HG02588 (cell line): ENCODE measurements at regions not wholly inside any gene's neighbourhood (a gene's known extent, or its start where the extent isn't known, plus 50 kb on each side); places are given as distances from the start of the nearest gene placed in this dataset.
"Not testable (repeated sequence)": the region's sequence is repeated elsewhere in the genome, so short reads cannot be mapped to it uniquely, and the experiment has no call there.

ENCODE experiments used
- ATAC-seq: cut with Tn5 transposase; IDR thresholded peaks from one replicate; pipeline ENCODE4 v1.9.1; 2021; ENCODE audit warnings: mild to moderate bottlenecking, moderate library complexity; ENCODE audit not compliant: unreplicated experiment

DNA sequence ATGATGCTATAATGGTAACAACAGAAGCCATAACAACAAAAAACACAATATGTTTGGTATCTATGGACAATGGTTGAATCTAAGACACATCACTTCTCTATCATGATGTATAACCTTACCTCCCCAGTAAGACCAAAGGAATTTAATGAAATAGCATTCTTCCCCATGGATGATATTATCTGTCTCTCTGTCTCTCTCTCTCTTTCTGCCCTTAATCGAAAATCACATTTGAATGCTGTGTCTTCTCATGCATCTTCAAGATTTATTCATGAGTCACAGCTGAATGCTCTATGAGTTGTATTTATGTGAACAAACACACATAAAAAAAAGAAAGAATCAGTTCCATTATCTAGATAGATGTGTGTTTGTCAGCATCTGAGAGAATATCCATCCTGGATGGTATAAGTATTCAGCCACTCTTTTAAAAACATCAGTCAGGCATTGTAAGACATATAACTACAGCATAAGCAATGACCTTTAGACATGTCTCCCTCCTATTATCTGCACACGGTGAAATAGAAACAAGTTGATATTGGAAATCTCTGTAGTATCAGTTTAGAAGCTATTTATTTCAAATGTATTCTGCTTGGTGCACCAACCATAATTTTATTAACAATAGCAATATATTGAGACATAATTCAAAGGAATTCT lies 433.3 kb downstream of the TOX3 start:
- ATAC-seq = no peak

DNA sequence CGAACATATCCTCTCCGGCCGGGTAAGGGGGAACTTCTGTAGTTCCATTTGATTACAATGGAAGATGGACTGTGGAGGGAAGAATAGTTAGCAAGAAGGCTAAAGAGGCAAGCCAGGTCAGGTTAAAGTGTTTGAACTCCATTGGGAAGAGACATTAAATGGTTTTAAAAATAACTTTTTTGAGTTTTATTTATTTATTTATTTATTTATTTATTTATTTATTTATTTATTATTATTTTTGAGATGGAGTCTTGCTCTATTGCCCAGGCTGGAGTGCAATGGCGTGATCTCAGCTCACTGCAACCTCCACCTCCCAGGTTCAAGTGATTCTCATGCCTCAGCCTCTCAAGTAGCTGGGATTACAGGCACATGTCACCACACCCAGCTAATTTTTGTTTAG lies 441.9 kb downstream of the TOX3 start:
- not testable (repeated sequence) for ATAC-seq

DNA sequence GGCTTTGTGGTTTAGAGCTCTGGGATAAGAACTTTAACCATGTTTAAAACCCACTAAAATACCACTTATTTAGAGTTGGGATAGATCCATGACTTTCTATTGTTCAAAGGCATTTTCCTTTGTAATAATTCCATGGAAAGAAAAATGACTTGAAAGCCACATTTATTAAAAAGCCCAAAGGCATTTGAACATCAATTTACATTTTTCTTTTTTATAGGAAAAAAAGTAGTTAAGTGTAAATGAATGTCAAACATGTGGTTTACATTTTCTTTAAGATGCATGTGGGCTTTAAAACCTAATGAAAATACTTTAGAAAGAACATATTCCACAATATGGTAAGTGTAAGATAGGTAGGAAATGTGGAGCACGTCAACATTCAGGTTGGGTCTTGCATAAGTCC lies 443.2 kb downstream of the TOX3 start:
- no peak for ATAC-seq

DNA sequence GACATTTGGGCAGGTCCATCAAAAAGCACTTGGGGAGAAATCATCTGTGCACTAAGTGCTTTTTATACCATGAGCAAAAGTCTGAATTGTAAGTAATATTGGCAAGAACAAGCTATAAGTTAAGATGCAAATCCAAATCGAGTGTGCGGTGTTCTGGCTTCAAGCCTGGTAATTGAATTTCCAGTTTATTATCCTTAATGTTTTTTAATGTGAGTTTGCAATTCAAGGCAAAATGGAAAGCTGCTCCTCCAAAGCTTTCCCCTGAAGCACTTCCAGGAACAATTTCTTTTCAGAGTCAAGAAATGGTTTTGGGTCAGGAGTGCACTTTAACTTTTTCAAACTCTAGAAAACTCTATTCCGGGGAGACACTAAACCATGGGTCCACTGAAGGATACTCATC lies 445.7 kb downstream of the TOX3 start:
- ATAC-seq = no peak

DNA sequence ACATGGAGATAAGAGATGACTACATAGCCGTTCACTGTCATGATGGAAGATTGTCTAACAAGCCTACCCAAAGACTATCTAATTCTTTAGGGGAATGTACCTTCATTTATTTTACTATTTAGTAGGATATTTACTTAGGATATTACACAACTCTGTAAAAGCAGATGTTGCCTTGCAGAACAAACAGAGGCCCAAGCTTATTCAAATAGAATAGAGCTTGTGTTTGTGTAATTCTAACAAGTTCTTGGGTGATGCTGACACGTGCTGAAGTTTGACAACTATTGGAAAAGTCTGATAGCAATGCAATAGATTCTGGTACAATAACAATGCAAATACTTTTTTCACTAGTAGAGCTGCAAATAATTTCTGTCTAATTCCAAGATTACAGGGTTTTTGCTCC lies 447.6 kb downstream of the TOX3 start:
- no peak for ATAC-seq

DNA sequence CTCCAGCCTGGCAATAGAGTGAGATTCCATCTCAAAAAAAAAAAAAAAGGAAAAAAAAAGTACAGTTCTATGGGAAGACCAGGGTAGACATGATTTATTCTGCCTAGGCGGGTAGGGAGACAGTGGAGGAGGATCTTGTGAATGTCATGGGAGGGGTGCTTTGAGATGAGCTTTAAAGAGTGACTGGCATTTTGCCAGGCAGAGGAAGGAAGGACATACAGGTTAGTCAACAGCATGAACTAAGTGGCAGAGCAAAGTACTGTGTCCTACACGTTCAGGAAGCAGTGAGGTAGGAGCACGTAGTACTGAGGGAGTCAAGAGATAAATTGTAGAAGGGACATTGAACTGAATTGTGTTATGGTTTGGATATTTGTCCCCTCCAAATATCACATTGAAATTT lies 451.5 kb downstream of the TOX3 start:
- no peak for ATAC-seq

DNA sequence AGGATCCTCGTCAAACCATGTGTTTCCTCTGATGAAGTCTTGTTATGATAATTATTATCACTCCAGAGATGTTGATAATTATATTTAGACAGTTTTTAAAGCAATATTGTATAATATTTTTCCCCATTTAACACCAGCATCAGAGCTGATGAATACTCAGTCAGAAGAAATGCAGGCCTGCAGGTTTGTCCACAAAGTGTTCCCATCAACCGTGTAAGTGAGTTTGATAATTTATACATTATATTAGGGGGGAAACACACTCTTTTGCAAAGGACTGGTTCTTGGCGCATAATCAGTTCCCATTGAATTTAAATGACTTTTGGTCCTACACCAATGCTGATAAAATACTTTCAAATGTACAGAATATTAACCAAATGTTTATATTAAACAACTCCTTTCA lies 454.8 kb downstream of the TOX3 start:
- no peak for ATAC-seq

DNA sequence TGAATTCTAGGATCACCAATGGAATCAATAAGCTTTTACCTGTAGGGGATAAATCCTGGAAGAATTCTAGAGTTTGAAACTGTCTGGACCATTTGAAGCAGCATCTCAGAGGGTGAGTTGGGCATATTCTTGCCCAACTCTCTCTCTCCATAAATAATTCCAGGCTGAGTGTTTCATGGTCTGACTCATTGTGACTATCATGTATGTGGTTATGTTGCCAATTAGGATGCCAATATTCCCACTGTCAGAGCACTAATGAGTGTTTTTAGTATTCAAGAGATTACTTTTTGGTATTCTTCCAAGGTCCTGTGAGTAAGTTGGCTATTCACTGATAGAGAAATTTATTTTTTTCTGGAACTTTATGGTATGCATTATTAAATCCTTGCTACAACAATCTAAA lies 456.9 kb downstream of the TOX3 start:
- no peak for ATAC-seq

DNA sequence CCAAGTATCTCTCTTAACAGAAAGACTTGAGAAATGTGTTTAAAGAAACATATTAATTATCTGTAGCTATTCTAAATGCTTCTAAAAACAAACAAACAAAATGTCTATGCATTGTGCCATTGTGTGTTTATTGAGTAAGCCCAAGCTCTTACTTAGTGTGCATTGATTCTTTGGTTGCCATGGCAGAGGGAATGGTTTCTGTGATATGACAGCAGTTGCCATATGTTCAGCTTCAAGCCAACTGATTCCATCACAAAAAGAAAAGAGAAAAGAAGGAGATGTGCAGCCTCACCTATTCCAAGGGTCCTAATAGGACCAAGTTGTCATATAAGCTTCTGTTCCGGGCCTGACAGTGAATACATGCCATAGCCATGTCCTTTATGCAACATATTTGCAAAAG lies 457.5 kb downstream of the TOX3 start:
- no peak for ATAC-seq

DNA sequence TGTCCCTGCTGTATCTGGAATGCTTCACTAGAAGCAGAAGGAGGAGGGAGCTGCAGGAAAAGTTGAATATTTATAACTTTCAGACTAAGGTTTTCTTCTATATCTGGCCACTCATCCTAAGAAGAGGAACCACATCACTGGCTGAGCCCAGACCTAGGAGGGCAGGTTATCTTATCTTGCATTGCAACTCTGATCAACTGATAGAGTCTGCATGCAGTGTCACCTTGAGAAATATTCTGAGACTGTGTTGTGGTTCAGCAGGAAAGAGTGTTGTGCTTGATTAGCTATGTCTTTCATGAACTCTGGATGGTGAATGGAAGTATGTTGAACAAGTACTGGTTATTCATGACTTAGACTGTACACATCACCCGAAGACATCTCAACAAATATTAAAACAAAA lies 460.0 kb downstream of the TOX3 start:
- no peak for ATAC-seq

DNA sequence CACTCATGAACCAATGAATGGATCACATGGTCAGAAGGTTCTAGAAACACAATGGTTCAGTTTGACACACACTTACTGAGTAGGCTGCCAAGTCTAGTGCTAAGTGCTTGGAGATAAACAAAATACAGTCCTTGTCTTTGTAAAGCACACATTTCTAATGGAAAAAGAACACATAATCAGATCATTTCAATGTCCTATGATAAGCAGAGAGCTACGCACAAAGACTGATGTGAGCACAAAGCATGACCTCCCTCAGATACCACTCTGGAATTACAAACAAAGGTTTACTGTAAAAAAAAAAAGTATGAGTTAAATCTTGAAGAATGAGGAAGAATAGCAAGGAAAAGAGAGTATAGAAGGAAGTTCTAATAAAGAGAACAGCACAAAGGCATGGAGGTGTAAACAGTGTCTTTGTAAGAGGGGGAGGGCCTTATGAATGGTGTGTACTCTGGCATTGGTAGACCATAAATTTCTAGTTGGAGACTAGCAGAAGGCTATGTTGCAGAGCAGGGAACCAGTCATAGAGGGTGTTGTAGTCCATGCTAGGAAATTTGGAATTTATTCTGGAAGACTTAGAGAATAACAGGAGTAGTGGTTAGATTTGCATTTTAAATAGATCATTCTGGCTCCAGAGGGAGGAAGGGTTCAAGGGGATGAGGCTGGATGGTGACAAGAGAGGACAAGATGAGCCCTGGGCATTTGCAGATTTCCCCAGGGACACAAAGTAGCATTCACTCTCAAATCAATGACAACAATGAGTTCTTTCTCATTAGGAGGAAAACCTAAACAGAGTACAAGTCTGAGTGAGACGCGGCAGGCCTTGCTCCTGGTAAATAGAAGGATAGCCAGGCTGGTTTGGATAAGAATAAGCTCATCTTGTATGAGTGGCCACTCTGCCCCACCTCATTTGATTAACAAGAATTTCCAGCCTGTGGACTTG lies 468.0 kb downstream of the TOX3 start:
- ATAC-seq = no peak

DNA sequence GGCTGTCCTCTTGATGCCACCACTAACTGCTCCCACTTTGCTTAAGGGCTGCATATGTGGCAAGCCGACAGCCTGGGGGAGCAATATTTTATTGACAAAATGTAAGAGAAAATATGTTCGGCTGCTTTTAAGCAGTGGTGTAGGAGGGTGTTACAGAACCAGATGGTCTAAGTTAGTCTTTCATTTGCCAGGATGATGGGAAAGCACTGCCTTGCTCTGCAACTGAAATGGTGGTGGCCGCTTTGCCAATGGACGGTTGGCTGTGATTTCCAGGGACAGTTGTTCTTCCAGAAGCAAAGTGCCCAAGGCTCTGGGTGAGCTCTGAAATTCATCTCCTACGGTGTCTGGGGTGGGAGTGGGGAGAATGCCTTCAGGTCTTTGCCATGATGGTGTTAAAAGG lies 469.3 kb downstream of the TOX3 start:
- ATAC-seq = no peak

DNA sequence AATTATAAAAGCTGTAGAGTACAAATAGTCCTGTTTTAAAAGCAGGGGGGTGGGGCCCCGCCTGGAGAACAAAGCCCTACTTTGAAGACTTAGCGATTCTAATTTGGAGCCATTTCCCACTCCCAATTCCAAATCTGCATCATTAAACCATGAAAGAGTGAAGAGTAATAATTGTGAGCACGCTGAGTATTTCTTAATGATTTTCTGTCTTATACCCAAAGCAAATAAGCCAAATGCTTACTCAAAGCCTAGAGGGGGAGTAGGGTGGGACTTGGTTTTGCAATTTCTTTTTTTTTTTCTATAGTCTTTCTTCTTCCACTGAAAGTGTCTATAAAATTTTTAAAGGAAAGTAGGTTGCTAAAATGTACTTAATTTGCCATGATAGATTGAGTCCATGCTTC lies 470.1 kb downstream of the TOX3 start:
- no peak for ATAC-seq

DNA sequence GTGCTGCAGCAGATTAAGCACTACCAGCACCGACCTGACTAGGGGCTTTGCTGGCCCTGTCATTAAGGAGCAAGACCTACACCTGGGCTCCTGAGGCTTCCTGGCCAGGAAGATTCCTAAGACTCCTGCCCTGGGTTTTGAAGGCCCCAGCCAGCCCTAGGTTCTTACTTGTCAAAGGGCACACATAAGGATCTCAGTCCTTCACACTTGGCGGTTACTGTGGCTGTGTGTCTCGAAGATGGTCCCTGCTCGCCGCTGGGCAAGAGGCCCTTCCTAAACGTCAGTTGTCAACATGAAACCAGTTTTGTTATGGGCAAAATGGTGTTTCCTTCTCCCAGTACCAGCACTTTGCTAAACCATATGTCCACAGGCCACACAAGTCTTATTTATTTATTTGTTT lies 470.6 kb downstream of the TOX3 start:
- no peak for ATAC-seq

DNA sequence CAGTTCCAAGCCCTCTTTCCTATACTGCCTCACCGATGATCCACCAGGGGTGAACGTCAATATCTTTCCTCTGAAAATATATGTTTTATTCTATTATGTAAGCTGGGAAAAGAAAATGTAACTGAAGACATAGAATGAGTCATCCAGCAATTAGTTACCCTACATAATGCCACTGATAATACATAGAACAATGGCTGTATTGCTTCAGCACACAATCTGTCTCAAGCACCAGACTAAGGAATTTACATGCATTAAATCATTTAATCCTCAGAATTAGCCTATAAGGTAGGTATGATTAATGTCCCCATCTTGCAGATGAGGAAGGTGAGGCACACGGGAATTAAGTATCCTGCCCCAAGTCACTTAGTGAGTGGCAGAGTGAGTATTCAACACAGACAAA lies 472.8 kb downstream of the TOX3 start:
- ATAC-seq = no peak

DNA sequence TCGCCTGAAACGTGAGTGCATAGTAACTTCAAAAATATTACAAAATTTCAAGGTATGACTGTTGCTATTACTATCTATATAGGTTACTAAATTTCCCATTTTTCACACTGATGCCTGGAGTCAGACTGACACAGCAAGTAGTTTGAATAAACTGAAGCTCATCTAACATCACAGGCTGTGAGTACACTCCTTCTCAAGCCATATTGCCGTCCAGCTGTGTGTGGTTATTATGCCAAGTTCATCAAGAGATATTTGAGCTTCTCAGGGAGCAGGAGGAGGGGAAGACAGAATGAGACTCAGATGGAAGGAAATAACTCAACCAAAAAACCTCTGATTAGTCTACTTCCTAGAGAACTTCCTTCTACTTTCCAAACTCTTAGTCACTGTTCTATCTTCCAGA lies 473.9 kb downstream of the TOX3 start:
- no peak for ATAC-seq

DNA sequence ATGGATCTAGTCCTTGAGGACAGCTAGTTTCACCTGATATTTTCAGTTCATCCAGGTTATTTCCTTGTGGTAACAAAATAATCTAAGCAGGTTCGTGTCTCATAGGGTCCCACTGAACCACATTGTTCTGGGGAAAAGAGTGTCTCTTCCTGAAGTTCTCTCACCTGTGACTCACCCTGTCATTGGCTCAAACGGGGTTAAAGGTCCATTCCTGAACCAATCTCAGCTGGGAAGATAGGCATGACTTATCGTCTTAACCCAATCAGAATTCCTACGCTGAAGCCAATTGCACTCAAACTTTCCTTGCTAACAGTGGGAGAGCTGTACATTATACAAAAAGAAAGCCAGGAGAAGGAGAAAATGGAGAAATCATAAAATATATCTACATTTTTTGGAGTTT lies 475.8 kb downstream of the TOX3 start:
- no peak for ATAC-seq

DNA sequence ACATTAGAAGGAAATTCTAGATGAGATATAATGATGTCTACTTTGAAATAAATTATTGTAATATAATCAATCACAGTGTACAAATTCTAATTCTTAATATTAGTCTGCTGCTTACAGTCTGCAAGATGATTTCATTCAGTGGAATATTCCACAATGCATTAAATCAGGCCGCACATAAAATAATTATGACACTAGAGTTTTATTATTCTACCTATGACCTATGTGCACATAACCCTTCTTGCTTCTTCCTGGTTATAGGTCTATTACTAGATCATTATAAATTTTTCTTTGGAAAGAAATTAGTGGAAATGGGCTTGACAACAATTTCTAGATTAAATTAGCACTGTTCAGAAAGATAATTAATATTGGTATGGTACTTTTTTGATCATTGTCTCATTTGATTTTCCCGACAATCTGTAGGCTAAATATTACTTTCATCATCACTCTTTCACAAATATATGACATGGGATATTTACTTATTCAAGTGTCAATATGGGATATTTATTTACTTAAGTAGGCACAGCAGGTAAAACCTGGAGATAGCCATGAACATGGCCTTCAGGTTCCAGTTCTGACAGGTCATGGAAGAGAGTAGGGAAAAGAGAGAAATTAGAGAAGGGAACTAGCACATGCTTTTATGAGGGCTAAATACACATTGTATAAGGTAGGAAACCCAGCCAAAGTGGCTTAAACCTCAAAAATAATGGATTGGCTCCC lies 476.4 kb downstream of the TOX3 start:
- no peak for ATAC-seq

DNA sequence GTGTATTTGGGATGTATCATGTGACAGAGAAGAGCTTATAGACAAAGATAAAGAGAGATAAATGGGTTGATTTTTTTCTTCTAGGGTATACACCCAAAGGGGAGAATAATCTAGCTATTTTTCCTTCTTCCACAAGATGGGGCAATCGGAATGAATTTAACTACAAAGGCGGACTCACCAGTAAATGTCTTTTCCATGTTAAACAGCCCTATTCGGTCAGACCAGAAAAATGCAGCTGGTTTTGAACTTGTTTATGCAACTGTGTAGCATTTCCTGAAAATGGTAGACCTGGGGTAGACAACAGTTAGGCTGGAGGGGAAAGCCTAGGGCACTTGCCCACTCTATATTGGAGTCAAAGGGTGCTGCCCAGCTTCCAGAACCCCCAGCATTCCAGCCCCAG lies 477.1 kb downstream of the TOX3 start:
- no peak for ATAC-seq

DNA sequence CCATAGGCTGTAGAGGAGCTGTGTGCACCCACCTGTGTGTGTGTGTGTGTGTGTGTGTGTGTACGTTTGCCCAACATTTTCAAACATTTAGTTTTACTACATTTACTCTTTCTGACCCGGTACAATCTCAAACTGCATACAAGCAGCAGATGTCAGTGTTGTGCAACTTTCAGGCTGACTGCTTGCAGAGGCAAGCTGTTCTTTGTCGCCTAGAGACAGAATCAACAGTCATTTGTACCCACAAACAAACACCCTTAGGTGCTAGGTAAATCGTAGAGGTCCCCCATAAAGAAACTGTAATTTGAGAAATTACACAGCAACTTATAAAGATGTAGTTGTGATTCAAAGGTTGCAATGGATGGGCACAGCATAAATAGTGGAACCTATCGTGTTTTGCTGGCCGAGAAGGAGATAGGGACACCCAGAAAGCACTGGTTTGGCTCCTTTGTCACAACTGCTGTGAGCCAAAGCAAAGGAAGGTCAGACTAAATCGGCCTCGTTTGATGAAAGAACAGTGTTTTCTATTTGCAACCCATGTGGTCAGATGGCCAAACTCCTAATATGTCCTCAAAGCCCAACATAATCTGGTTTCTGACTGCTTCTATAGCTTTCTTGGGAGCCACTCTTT lies 478.4 kb downstream of the TOX3 start:
- no peak for ATAC-seq

DNA sequence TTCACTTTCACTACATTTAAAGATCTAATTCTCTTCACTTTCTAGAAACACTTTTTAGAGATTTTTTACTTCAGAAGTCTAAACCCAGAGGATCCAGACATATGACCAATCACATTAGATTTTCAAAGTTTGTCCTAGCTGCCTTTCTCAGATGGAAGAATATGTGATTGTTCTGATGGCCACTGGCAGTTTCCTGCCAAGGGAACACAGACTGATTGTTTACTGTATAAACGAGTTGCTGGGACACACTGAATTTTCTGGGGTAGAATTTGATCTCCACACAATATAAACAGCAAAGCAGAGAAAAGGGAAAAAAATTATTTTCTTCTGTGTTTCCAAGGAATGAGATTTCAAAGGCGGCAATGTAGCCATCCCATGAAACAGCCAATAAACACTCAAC lies 480.0 kb downstream of the TOX3 start:
- no peak for ATAC-seq
